Activated T-cell treated with anti-CD3 and anti-CD28 coated beads, Interleukin-2, amount 50 U/mL, for 72 hours (primary cell): ENCODE measurements at regions not wholly inside any gene's neighbourhood (a gene's known extent, or its start where the extent isn't known, plus 50 kb on each side); places are given as distances from the start of the nearest gene placed in this dataset.
"Not testable (repeated sequence)": the region's sequence is repeated elsewhere in the genome, so short reads cannot be mapped to it uniquely, and the experiment has no call there.

Experiments used
- ATAC-seq, 2 donors: fragments of 150-1000 bp; cut with Tn5 transposase; replicated peaks in 1 of 2; 2 replicates each; pipeline ENCODE4 v1.10.0; 2021; ENCODE audit warnings: moderate library complexity in 2 of 2, mild to moderate bottlenecking in 1 of 2
- DNase-seq, 2 donors: peaks; one replicate each; pipeline ENCODE4 v3.0.0; 2021 to 2022; ENCODE audit warnings: mixed read lengths in 1 of 2
- H3K27ac Mint-ChIP-seq: one replicate; pipeline ENCODE4 v1.8.0; 2022; ENCODE audit warnings: mild to moderate bottlenecking, moderate library complexity, mixed read lengths
- H3K27me3 Mint-ChIP-seq: one replicate; pipeline ENCODE4 v1.8.0; 2022; ENCODE audit warnings: low read depth, mixed read lengths
- H3K36me3 Mint-ChIP-seq, 2 donors: one replicate each; pipeline ENCODE4 v1.8.0; 2022; ENCODE audit warnings: mixed read lengths in 2 of 2, mild to moderate bottlenecking in 1 of 2; ENCODE audit not compliant: insufficient read depth in 2 of 2
- H3K4me1 Mint-ChIP-seq: one replicate; pipeline ENCODE4 v1.8.0; 2022; ENCODE audit warnings: low read depth, mixed read lengths
- H3K4me3 Mint-ChIP-seq, 2 donors: one replicate each; pipeline ENCODE4 v1.8.0; 2022; ENCODE audit warnings: mild to moderate bottlenecking in 2 of 2, mixed read lengths in 2 of 2, moderate library complexity in 2 of 2
- H3K9me3 Mint-ChIP-seq, 2 donors: one replicate each; pipeline ENCODE4 v1.8.0; 2022; ENCODE audit warnings: mixed read lengths in 2 of 2

DNA sequence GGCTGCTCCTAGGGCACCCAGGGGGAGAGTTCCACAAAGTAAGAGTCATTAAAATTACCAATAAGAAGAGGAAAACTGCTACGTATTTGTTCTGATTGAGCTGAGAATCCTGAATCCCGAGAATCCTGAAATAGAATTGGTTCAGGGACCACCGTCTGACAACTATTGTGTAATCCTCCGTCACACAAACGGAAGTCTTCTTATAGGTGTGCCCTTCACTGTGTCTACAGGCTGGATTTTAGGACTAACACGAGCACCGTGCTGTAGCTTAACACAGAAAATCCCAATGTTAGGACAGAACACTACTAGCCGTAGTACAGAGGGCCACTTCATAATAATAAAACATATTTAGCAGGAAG lies 50.6 kb upstream of the RNF182 start:
- Mint-ChIP-seq H3K27me3 (peaks cover 20% of the 10 kb centered on the region), H3K36me3 (no peaks in the 10 kb centered on the region), H3K4me1 (peaks cover 22% of the 10 kb centered on the region), H3K4me3 (peak overlapping the region; percentile 85 to 90), H3K9me3 (peaks cover 3% of the 10 kb centered on the region in 2 donors), H3K27ac (no peak overlapping the region)
- no peak for ATAC-seq
- no peak for DNase-seq

DNA sequence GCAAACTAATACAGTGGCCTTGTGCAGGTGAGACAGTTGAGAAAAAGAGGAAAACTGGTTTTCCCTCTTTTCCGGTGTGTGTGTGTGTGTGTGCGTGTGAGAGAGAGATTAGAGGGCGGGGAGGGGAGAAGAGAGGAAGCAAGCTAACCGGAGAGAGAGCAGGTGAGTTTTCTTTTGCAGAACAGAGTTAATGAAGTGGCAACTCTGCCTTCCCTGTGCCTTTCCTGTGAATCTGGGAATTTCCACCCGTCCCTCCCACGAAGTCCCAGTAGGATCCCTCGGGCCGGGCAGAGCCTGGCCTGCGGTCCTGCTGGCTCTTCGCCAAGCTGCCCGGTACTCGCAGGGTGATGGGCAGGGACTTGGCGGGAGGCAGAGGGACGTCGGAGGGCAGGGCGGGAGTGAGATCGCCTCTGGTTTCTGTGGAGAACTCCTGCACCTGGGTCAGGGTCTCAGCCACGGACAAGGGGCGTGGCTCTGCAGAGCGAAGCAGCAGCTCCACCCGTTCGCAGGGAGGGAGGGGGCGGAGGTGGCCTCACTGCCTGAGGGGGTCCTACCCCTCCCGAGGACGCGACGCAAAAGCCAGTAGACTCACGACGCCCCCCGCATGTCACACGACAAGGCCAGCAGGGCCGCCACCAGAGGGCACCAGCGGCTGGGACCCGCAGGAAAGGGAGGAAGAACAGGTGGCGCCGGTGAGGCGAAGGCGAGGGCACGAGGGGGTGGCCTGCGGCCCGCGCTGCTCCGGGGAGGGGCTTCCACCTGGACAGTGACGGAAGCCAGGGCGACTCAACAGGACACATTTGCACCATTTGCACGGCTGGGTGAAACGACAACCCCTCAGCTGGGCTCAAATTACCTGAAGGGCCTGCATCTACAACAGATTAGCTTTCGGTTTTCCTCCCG lies 51.2 kb upstream of the RNF182 start:
- DNase-seq (peak; percentile 81 to 83), ATAC-seq (peak; percentile 91 to 92)
- Mint-ChIP-seq H3K4me3 (peak overlapping the region; percentile 85 to 90), H3K27me3 (peaks cover 18% of the 10 kb centered on the region), H3K36me3 (no peaks in the 10 kb centered on the region), H3K4me1 (peaks cover 22% of the 10 kb centered on the region), H3K27ac (no peak overlapping the region), H3K9me3 (peaks cover 3% of the 10 kb centered on the region in 2 donors)

DNA sequence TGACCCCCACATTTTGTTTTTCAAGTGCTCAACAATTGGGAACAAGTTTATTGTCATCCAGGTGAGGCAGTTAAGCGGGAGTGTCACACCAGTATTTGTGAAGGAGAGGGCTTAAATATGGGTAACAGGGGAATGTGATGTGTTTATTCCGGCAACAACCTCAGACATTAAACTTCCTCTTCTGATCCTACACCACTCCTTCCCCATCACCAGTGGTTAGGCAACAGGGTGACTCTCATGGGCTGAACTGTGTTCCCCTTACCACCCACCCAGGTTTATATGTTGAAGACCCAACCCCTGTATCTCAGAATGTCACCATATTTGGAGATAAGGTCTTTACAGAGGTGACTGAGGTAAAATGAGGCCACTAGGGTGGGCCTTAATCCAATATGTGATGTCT lies 52.1 kb upstream of the RNF182 start:
- H3K4me3 Mint-ChIP-seq, result peak overlapping the region; percentile 85 to 90
- DNase-seq, result no peak
- ATAC-seq, result no peak

DNA sequence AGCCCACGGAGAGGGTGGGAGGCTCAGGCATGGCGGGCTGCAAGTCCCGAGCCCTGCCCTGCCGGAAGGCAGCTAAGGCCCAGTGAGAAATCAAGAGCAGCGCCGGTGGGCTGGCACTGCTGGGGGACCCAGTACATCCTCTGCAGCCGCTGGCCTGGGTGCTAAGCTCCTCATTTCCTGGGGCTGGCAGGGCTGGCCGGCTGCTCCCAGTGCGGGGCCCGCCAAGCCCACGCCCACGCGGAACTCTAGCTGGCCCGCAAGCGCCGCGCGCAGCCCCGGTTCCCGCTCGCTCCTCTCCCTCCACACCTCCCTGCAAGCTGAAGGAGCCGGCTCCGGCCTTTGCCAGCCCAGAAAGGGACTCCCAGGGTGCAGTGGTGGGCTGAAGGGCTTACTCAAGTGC lies 52.7 kb upstream of the RNF182 start:
- H3K4me3 Mint-ChIP-seq, H3K27ac Mint-ChIP-seq, DNase-seq, H3K9me3 Mint-ChIP-seq, ATAC-seq, H3K36me3 Mint-ChIP-seq: not testable (repeated sequence)
- Mint-ChIP-seq H3K4me1 (peaks cover 21% of the 10 kb centered on the region), H3K27me3 (peaks cover 18% of the 10 kb centered on the region)

More for the DNA sequence above, 52.1 kb upstream of the RNF182 start:
- Mint-ChIP-seq H3K27me3 (peaks cover 18% of the 10 kb centered on the region), H3K4me1 (peaks cover 22% of the 10 kb centered on the region), H3K9me3 (no peaks in the 10 kb centered on the region), H3K27ac (no peak overlapping the region), H3K36me3 (no peaks in the 10 kb centered on the region)

DNA sequence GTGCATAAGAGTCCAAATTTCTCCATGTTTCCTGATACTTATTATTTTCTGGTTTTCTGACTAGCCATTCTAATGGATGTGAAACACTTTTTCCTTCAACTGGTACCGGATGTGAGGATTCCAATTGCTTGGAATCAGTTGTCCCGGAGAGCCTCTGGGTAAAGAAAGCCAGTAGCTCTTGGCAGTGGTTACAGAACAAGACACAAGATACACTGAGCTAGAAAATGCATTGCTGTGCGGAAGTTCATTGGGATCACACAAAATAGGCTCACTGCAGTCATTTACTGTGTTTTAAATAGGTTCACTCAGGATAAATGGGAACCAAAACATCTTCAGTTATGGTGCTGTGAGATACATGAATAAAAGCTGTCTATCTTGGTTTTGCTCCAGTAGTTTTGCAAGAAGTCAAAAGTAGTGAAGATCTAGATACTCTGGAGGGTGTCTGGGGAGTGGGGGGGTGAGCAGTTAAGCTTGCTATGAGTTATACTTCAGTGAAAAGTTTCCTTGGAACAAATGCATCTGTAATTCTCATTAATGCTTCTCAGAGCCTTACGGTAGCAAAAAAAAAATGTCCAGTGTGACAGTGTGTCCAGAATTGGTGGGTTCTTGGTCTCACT lies 54.4 kb upstream of the RNF182 start:
- DNase-seq (no peak), ATAC-seq (no peak)
- no peak overlapping the region for H3K27ac Mint-ChIP-seq
- H3K9me3 Mint-ChIP-seq, result peaks cover 0 to 2% of the 10 kb centered on the region in 2 donors
- H3K36me3 Mint-ChIP-seq, result no peaks in the 10 kb centered on the region
- H3K4me3 Mint-ChIP-seq, result no peak overlapping the region
- peaks cover 23% of the 10 kb centered on the region for H3K27me3 Mint-ChIP-seq
- peaks cover 18% of the 10 kb centered on the region for H3K4me1 Mint-ChIP-seq

DNA sequence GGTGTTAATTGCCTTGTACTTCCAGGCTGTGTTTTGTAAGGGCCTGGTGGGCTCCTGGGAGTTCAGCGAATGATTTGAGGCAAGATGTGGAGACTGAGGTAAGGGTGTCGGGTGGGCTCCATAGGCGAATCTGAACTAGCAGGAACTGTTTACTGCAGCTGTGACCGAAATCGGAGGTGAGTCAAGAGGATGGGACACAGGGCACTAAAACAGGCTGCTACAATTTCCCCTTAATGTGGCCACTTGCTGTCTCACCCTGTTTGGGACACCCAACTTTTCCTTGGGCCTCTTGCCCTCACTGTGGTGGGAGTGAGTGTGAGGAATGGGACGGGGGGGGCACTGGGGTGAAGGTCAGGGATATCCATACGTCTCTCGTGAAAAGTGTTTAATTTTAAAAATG lies 53.9 kb upstream of the MCUR1 start:
- DNase-seq (no peak), ATAC-seq (no peak)
- Mint-ChIP-seq H3K4me3 (no peak overlapping the region), H3K27ac (no peak overlapping the region), H3K27me3 (peaks cover 28% of the 10 kb centered on the region), H3K4me1 (peaks cover 6% of the 10 kb centered on the region), H3K9me3 (peaks cover 0 to 2% of the 10 kb centered on the region in 2 donors), H3K36me3 (no peaks in the 10 kb centered on the region)

DNA sequence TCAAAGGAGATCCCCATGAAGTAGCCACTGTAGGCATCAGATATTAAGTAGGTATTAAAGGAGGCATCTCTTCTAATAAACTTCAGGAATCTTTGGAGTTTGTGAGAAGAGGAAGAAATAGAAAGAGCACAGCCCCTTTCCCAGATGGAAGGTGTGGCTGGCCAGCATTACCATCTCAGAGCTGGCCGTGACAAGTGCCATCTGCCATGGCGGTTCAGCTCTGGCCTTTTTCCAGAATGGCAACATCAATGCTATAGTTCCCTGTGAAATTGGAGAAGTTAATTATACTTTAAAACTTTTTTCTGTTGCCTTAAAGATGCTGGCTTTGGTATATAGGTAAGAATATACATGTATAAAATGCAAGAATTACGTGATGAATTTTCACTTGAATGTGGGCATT lies 51.9 kb upstream of the MCUR1 start:
- Mint-ChIP-seq H3K9me3 (peaks cover 0 to 2% of the 10 kb centered on the region in 2 donors), H3K4me1 (no peaks in the 10 kb centered on the region), H3K27ac (no peak overlapping the region), H3K27me3 (peaks cover 30% of the 10 kb centered on the region), H3K4me3 (no peak overlapping the region), H3K36me3 (no peaks in the 10 kb centered on the region)
- ATAC-seq (no peak), DNase-seq (no peak)

DNA sequence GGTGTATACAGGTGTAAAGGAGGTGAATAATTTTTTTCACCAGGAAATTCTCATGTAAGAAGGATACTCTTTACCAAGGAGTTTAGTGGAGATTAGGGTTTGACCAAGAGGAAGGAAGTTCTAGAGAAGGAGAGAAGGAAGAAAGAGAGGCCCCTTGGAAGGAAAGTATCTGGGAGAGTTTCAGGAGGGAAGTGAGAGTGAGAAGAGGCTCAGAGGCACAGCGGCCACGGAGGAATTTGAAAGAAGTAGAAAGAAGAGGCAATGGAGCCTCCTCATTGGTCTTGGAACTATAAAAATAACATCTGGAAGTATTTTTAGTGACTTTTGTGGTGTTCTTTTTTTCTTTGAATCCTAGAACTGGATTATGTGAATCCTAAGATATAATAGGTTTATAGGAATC lies 50.8 kb upstream of the MCUR1 start:
- DNase-seq (no peak), ATAC-seq (no peak)
- Mint-ChIP-seq H3K9me3 (peaks cover 0 to 2% of the 10 kb centered on the region in 2 donors), H3K4me1 (no peaks in the 10 kb centered on the region), H3K27me3 (peaks cover 35% of the 10 kb centered on the region), H3K27ac (no peak overlapping the region), H3K36me3 (peaks cover 3 to 5% of the 10 kb centered on the region in 2 donors), H3K4me3 (no peak overlapping the region)

DNA sequence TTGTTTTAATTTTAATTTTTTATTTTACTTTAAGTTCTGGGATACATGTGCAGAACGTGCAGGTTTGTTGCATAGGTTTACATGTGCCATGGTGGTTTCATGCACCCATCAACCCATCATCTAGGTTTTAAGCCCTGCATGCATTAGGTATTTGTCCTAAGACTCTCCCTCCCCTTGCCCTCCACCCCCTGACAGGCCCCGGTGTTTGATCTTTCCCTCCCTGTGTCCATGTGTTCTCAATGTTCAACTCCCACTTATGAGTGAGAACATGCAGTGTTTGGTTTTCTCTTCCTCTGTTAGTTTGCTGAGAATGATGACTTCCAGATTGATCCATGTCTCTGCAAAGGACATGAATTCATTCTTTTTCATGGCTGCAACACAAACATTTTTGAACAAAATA lies 50.3 kb upstream of the MCUR1 start:
- H3K36me3 Mint-ChIP-seq, H3K4me3 Mint-ChIP-seq, H3K27ac Mint-ChIP-seq, DNase-seq, ATAC-seq, H3K4me1 Mint-ChIP-seq, H3K9me3 Mint-ChIP-seq: not testable (repeated sequence)
- peaks cover 36% of the 10 kb centered on the region for H3K27me3 Mint-ChIP-seq
